H1 (cell line): ENCODE measurements at regions not wholly inside any gene's neighbourhood (a gene's known extent, or its start where the extent isn't known, plus 50 kb on each side); places are given as distances from the start of the nearest gene placed in this dataset.

Source experiments
- CHD7 ChIP-seq: fragments of 300-600 bp; sonication (generic); IDR thresholded peaks from 2 replicates; pipeline ENCODE4 v1.7.1; 2012; ENCODE audit warnings: low read length, moderate library complexity, mild to moderate bottlenecking, inconsistent platforms; ENCODE audit not compliant: insufficient replicate concordance
- RFX5 ChIP-seq: IDR thresholded peaks from 2 replicates; pipeline ENCODE4 v1.6.1; 2011; ENCODE audit warnings: low read depth, low read length, improper control_type of control experiment, borderline replicate concordance
- SUZ12 ChIP-seq: fragments of 200-600 bp; sonication (generic); IDR thresholded peaks from 2 replicates; pipeline ENCODE4 v1.6.1; 2012; ENCODE audit warnings: mild to moderate bottlenecking, inconsistent platforms, low read length, moderate library complexity, mixed read lengths
- TBP ChIP-seq: IDR thresholded peaks from 2 replicates; pipeline ENCODE4 v1.6.1; 2011; ENCODE audit warnings: low read depth, low read length, improper control_type of control experiment
- TF ChIP-seq, protein P1 (sequence below), 3 experiments: IDR thresholded peaks; 1 replicate in 2 of 3; 2 replicates in 1 of 3; pipeline versions ENCODE4 v1.5.1 to v1.6.1; 2011; ENCODE audit warnings: low read length in 3 of 3, mild to moderate bottlenecking in 3 of 3, inconsistent platforms in 2 of 3, low read depth in 1 of 3, moderate library complexity in 1 of 3; ENCODE audit not compliant: insufficient read depth in 1 of 3; ENCODE audit errors: control extremely low read depth in 1 of 3

GRCh38 chr10:113430634-113431397 is 122.0 kb upstream of the HABP2 start (continued):
- TF ChIP-seq RFX5 (no peak), SUZ12 (no peak), CHD7 (no peak), TBP (no peak)
- TF ChIP-seq, protein P1, sequence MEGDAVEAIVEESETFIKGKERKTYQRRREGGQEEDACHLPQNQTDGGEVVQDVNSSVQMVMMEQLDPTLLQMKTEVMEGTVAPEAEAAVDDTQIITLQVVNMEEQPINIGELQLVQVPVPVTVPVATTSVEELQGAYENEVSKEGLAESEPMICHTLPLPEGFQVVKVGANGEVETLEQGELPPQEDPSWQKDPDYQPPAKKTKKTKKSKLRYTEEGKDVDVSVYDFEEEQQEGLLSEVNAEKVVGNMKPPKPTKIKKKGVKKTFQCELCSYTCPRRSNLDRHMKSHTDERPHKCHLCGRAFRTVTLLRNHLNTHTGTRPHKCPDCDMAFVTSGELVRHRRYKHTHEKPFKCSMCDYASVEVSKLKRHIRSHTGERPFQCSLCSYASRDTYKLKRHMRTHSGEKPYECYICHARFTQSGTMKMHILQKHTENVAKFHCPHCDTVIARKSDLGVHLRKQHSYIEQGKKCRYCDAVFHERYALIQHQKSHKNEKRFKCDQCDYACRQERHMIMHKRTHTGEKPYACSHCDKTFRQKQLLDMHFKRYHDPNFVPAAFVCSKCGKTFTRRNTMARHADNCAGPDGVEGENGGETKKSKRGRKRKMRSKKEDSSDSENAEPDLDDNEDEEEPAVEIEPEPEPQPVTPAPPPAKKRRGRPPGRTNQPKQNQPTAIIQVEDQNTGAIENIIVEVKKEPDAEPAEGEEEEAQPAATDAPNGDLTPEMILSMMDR (IDR thresholded peaks at IDR 0.05; ENCODE audit: control extremely low read depth in 1 of 3, insufficient read depth in 1 of 3, low read depth in 1 of 3, low read length in 3 of 3) = no peak
